T-helper 1 cell treated with Interleukin-12 subunit alpha and Interleukin-12 subunit beta and Interleukin-4 antibody, amounts not matched to agents 30 μg/mL and 1 μg/mL, for 36 hours (primary cell): ENCODE measurements at regions not wholly inside any gene's neighbourhood (a gene's known extent, or its start where the extent isn't known, plus 50 kb on each side); places are given as distances from the start of the nearest gene placed in this dataset.

Source experiments
- H3K27ac Mint-ChIP-seq: one replicate; pipeline ENCODE4 v1.8.0; 2021; ENCODE audit warnings: mild to moderate bottlenecking, mixed read lengths
- H3K27me3 Mint-ChIP-seq: one replicate; pipeline ENCODE4 v1.8.0; 2021; ENCODE audit warnings: low read depth, mixed read lengths
- H3K36me3 Mint-ChIP-seq: one replicate; pipeline ENCODE4 v1.8.0; 2021; ENCODE audit warnings: low read depth, mixed read lengths
- H3K4me1 Mint-ChIP-seq: one replicate; pipeline ENCODE4 v1.8.0; 2021; ENCODE audit warnings: low read depth, mixed read lengths
- H3K4me3 Mint-ChIP-seq: one replicate; pipeline ENCODE4 v1.8.0; 2021; ENCODE audit warnings: mild to moderate bottlenecking, moderate library complexity, mixed read lengths
- H3K9me3 Mint-ChIP-seq: one replicate; pipeline ENCODE4 v1.8.0; 2021; ENCODE audit warnings: mixed read lengths

GRCh38 chr4:175190654-175191053 lies 272.5 kb downstream of the ADAM29 start:
- Mint-ChIP-seq H3K4me1 (no peaks in the 10 kb centered on the region), H3K27ac (no peak overlapping the region), H3K27me3 (no peaks in the 10 kb centered on the region), H3K9me3 (no peaks in the 10 kb centered on the region), H3K4me3 (no peak overlapping the region), H3K36me3 (no peaks in the 10 kb centered on the region)

GRCh38 chr4:175198056-175198455 lies 279.9 kb downstream of the ADAM29 start:
- no peak overlapping the region for H3K27ac Mint-ChIP-seq
- no peak overlapping the region for H3K4me3 Mint-ChIP-seq
- H3K36me3 Mint-ChIP-seq: no peaks in the 10 kb centered on the region
- H3K9me3 Mint-ChIP-seq: peaks cover 4% of the 10 kb centered on the region
- H3K4me1 Mint-ChIP-seq: no peaks in the 10 kb centered on the region
- no peaks in the 10 kb centered on the region for H3K27me3 Mint-ChIP-seq

- Mint-ChIP-seq H3K4me1 (no peaks in the 10 kb centered on the region), H3K9me3 (peaks cover 13% of the 10 kb centered on the region), H3K27ac (no peak overlapping the region), H3K4me3 (no peak overlapping the region), H3K27me3 (no peaks in the 10 kb centered on the region), H3K36me3 (no peaks in the 10 kb centered on the region)
These were observed 297.1 kb downstream of the ADAM29 start for GRCh38 chr4:175215208-175215607.

GRCh38 chr4:175215657-175216056 lies 297.5 kb downstream of the ADAM29 start:
- Mint-ChIP-seq H3K4me3 (no peak overlapping the region), H3K36me3 (no peaks in the 10 kb centered on the region), H3K27ac (no peak overlapping the region), H3K27me3 (no peaks in the 10 kb centered on the region), H3K4me1 (no peaks in the 10 kb centered on the region), H3K9me3 (peaks cover 13% of the 10 kb centered on the region)

- H3K9me3 Mint-ChIP-seq: no peaks in the 10 kb centered on the region
- no peak overlapping the region for H3K27ac Mint-ChIP-seq
- no peaks in the 10 kb centered on the region for H3K36me3 Mint-ChIP-seq
- no peak overlapping the region for H3K4me3 Mint-ChIP-seq
- H3K4me1 Mint-ChIP-seq: no peaks in the 10 kb centered on the region
- no peaks in the 10 kb centered on the region for H3K27me3 Mint-ChIP-seq
These were observed 311.0 kb downstream of the ADAM29 start for GRCh38 chr4:175229154-175229553.

GRCh38 chr4:175234162-175234561 lies 316.0 kb downstream of the ADAM29 start:
- H3K9me3 Mint-ChIP-seq: no peaks in the 10 kb centered on the region

GRCh38 chr4:175238827-175239517 lies 320.8 kb downstream of the ADAM29 start:
- H3K27ac Mint-ChIP-seq: no peak overlapping the region
- H3K4me3 Mint-ChIP-seq: no peak overlapping the region
- no peaks in the 10 kb centered on the region for H3K27me3 Mint-ChIP-seq
- H3K36me3 Mint-ChIP-seq: no peaks in the 10 kb centered on the region
- no peaks in the 10 kb centered on the region for H3K4me1 Mint-ChIP-seq
- H3K9me3 Mint-ChIP-seq: no peaks in the 10 kb centered on the region

More at GRCh38 chr4:175234162-175234561, 316.0 kb downstream of the ADAM29 start:
- H3K27ac Mint-ChIP-seq: no peak overlapping the region
- H3K27me3 Mint-ChIP-seq: no peaks in the 10 kb centered on the region
- no peak overlapping the region for H3K4me3 Mint-ChIP-seq
- no peaks in the 10 kb centered on the region for H3K4me1 Mint-ChIP-seq
- H3K36me3 Mint-ChIP-seq: no peaks in the 10 kb centered on the region

- Mint-ChIP-seq H3K9me3 (no peaks in the 10 kb centered on the region), H3K4me3 (no peak overlapping the region), H3K27ac (no peak overlapping the region), H3K4me1 (no peaks in the 10 kb centered on the region), H3K36me3 (no peaks in the 10 kb centered on the region), H3K27me3 (no peaks in the 10 kb centered on the region)
These were observed 328.8 kb downstream of the ADAM29 start for GRCh38 chr4:175246941-175247340.

GRCh38 chr4:175252642-175253041 lies 334.5 kb downstream of the ADAM29 start:
- Mint-ChIP-seq H3K4me3 (no peak overlapping the region), H3K27ac (no peak overlapping the region), H3K27me3 (no peaks in the 10 kb centered on the region), H3K4me1 (no peaks in the 10 kb centered on the region), H3K9me3 (no peaks in the 10 kb centered on the region), H3K36me3 (no peaks in the 10 kb centered on the region)

- H3K4me3 Mint-ChIP-seq: no peak overlapping the region
- no peaks in the 10 kb centered on the region for H3K9me3 Mint-ChIP-seq
- no peak overlapping the region for H3K27ac Mint-ChIP-seq
- no peaks in the 10 kb centered on the region for H3K4me1 Mint-ChIP-seq
- H3K27me3 Mint-ChIP-seq: no peaks in the 10 kb centered on the region
- H3K36me3 Mint-ChIP-seq: no peaks in the 10 kb centered on the region
These were observed 335.2 kb downstream of the ADAM29 start for GRCh38 chr4:175253184-175253902.

GRCh38 chr4:175263537-175263936 lies 345.4 kb downstream of the ADAM29 start:
- Mint-ChIP-seq H3K9me3 (no peaks in the 10 kb centered on the region), H3K27ac (no peak overlapping the region), H3K27me3 (no peaks in the 10 kb centered on the region), H3K4me3 (no peak overlapping the region), H3K36me3 (no peaks in the 10 kb centered on the region), H3K4me1 (no peaks in the 10 kb centered on the region)

- Mint-ChIP-seq H3K27ac (no peak overlapping the region), H3K36me3 (no peaks in the 10 kb centered on the region), H3K27me3 (no peaks in the 10 kb centered on the region), H3K9me3 (no peaks in the 10 kb centered on the region), H3K4me1 (no peaks in the 10 kb centered on the region), H3K4me3 (no peak overlapping the region)
These were observed 353.0 kb downstream of the ADAM29 start for GRCh38 chr4:175271010-175271630.

- Mint-ChIP-seq H3K9me3 (no peaks in the 10 kb centered on the region), H3K27me3 (no peaks in the 10 kb centered on the region), H3K36me3 (no peaks in the 10 kb centered on the region), H3K27ac (no peak overlapping the region), H3K4me1 (no peaks in the 10 kb centered on the region), H3K4me3 (no peak overlapping the region)
These were observed 356.0 kb downstream of the ADAM29 start for GRCh38 chr4:175273995-175274753.

GRCh38 chr4:175277816-175278215 lies 359.7 kb downstream of the ADAM29 start:
- H3K4me3 Mint-ChIP-seq: no peak overlapping the region
- H3K27me3 Mint-ChIP-seq: no peaks in the 10 kb centered on the region
- H3K4me1 Mint-ChIP-seq: no peaks in the 10 kb centered on the region
- no peak overlapping the region for H3K27ac Mint-ChIP-seq
- no peaks in the 10 kb centered on the region for H3K9me3 Mint-ChIP-seq
- no peaks in the 10 kb centered on the region for H3K36me3 Mint-ChIP-seq
